HG02981 (cell line): ENCODE measurements at regions not wholly inside any gene's neighbourhood (a gene's known extent, or its start where the extent isn't known, plus 50 kb on each side); places are given as distances from the start of the nearest gene placed in this dataset.
"Not testable (repeated sequence)": the region's sequence is repeated elsewhere in the genome, so short reads cannot be mapped to it uniquely, and the experiment has no call there.

Experiments used
- ATAC-seq: cut with Tn5 transposase; IDR thresholded peaks from one replicate; pipeline ENCODE4 v1.9.1; 2021; ENCODE audit warnings: mild to moderate bottlenecking, moderate library complexity; ENCODE audit not compliant: unreplicated experiment

- no peak for ATAC-seq
Observed at GRCh38 chr3:15982667-15983196, 185.0 kb upstream of the ANKRD28 start.

GRCh38 chr3:15983232-15983631 lies 185.5 kb upstream of the ANKRD28 start:
- no peak for ATAC-seq

- no peak for ATAC-seq
Observed at GRCh38 chr3:15983693-15984092, 185.9 kb upstream of the ANKRD28 start.

GRCh38 chr3:15989419-15989818 lies 185.1 kb upstream of the GALNT15 start:
- no peak for ATAC-seq

GRCh38 chr3:15993660-15994059 lies 180.8 kb upstream of the GALNT15 start:
- ATAC-seq, result not testable (repeated sequence)

GRCh38 chr3:15996496-15996895 lies 178.0 kb upstream of the GALNT15 start:
- not testable (repeated sequence) for ATAC-seq

- no peak for ATAC-seq
Observed at GRCh38 chr3:15997274-15997943, 177.1 kb upstream of the GALNT15 start.

- no peak for ATAC-seq
Observed at GRCh38 chr3:15998911-15999310, 175.6 kb upstream of the GALNT15 start.

GRCh38 chr3:16004812-16005211 lies 169.7 kb upstream of the GALNT15 start:
- ATAC-seq, result no peak

GRCh38 chr3:16011376-16011775 lies 163.1 kb upstream of the GALNT15 start:
- no peak for ATAC-seq

GRCh38 chr3:16012086-16012485 lies 162.4 kb upstream of the GALNT15 start:
- no peak for ATAC-seq

GRCh38 chr3:16013568-16013967 lies 160.9 kb upstream of the GALNT15 start:
- no peak for ATAC-seq

- not testable (repeated sequence) for ATAC-seq
Observed at GRCh38 chr3:16021801-16022200, 152.7 kb upstream of the GALNT15 start.

GRCh38 chr3:16023881-16024280 lies 150.6 kb upstream of the GALNT15 start:
- not testable (repeated sequence) for ATAC-seq

GRCh38 chr3:16024548-16024947 lies 149.9 kb upstream of the GALNT15 start:
- no peak for ATAC-seq

GRCh38 chr3:16026753-16027152 lies 147.7 kb upstream of the GALNT15 start:
- ATAC-seq, result no peak

GRCh38 chr3:16028604-16029003 lies 145.9 kb upstream of the GALNT15 start:
- no peak for ATAC-seq

GRCh38 chr3:16030342-16030741 lies 144.1 kb upstream of the GALNT15 start:
- ATAC-seq, result no peak

- no peak for ATAC-seq
Observed at GRCh38 chr3:16031434-16031833, 143.0 kb upstream of the GALNT15 start.

- no peak for ATAC-seq
Observed at GRCh38 chr3:16033889-16034687, 140.4 kb upstream of the GALNT15 start.

- no peak for ATAC-seq
Observed at GRCh38 chr3:16040991-16041390, 133.5 kb upstream of the GALNT15 start.
